ENCODE measurements at regions not wholly inside any gene's neighbourhood (a gene's known extent, or its start where the extent isn't known, plus 50 kb on each side); places are given as distances from the start of the nearest gene placed in this dataset.

DNA sequence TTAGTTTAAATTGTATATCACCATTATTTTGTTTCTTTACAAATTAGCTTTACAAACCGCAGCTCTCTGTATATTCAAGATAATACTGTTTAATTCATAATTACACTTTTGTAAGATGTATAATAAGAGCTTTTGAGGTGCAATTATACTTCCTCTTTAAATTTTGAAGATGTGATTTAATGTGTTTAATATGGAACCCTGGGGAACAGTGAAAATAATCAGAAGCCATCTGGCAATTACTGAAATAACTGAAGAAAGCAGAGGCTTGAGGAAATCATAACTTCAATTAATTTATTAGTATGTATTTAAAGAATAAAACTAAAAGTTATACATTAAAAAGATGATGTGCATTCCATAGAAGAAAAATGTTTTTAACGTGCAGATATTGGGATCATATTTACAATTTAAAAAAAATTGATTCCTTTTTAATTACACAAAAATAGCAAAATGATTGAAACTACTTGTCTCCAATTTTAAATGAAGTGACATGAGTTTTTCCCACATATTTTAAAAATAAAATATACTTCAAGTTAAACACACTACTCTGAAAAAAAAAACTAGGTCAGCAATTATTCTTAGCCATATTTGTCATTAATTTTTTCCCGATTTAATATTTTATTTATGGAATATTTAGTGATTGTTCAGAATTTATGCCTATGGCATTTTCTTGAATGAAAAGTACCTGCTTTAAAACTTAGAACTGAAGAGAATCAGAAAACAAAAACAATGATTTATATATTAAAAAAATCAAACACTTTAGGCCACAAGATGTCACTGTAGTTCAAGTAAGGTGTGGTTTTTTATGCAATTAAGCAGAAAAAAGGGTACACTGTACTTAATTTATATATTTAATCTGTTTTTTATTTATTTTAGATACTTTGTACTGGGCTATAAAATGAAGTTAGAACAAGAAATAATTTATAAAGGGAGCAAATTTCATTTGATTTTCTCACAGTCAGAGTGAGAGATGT is 942.7 kb upstream of the NDST4 start:
- TF ChIP-seq, protein P1, sequence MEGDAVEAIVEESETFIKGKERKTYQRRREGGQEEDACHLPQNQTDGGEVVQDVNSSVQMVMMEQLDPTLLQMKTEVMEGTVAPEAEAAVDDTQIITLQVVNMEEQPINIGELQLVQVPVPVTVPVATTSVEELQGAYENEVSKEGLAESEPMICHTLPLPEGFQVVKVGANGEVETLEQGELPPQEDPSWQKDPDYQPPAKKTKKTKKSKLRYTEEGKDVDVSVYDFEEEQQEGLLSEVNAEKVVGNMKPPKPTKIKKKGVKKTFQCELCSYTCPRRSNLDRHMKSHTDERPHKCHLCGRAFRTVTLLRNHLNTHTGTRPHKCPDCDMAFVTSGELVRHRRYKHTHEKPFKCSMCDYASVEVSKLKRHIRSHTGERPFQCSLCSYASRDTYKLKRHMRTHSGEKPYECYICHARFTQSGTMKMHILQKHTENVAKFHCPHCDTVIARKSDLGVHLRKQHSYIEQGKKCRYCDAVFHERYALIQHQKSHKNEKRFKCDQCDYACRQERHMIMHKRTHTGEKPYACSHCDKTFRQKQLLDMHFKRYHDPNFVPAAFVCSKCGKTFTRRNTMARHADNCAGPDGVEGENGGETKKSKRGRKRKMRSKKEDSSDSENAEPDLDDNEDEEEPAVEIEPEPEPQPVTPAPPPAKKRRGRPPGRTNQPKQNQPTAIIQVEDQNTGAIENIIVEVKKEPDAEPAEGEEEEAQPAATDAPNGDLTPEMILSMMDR (IDR thresholded peaks at IDR 0.05): no peak
- no peak for TF ChIP-seq POLR2A (IDR thresholded peaks at IDR 0.05)
